Spleen (tissue), 7 donors: ENCODE measurements at regions not wholly inside any gene's neighbourhood (a gene's known extent, or its start where the extent isn't known, plus 50 kb on each side); places are given as distances from the start of the nearest gene placed in this dataset.

Experiments
- CTCF ChIP-seq, 11 experiments: fragments of 200-600 bp in 7 of 11; fragments of 450-650 bp in 4 of 11; sonication (generic) in 4 of 11; IDR thresholded peaks in 8 of 11; conservative IDR thresholded peaks in 3 of 11; 1 replicate in 7 of 11; 2 replicates in 4 of 11; pipeline versions ENCODE4 v1.4.0 to v1.8.0; 2016 to 2021; ENCODE audit warnings: antibody characterized with exemption in 11 of 11, inconsistent platforms in 4 of 11, mild to moderate bottlenecking in 1 of 11
- POLR2A ChIP-seq, 3 donors: fragments of 450-650 bp; IDR thresholded peaks; one replicate each; pipeline ENCODE4 v1.5.1; 2017; ENCODE audit warnings: antibody characterized with exemption in 3 of 3, mild to moderate bottlenecking in 1 of 3
- POLR2AphosphoS5 ChIP-seq, 3 donors: sonication (generic); formaldehyde crosslinking; IDR thresholded peaks; one replicate each; pipeline ENCODE4 v1.5.1; 2017; ENCODE audit warnings: antibody characterized with exemption in 3 of 3
- donor health status: DM: no; HTN: no; CAD: no; lungs with moderate emphysema.
- donor health status: DM: no; HTN: no; CAD: no.
- donor health status: DM: no; HTN: no; CAD: no.

GRCh38 chr7:1321411-1322239 lies 89.0 kb downstream of the UNCX start:
- no peak for TF ChIP-seq POLR2A (IDR thresholded peaks at IDR 0.05)
- TF ChIP-seq CTCF (IDR thresholded peaks at IDR 0.05 in 8 of 11, conservative IDR thresholded peaks at IDR 0.05 in 3 of 11), result no peak
- TF ChIP-seq POLR2AphosphoS5 (IDR thresholded peaks at IDR 0.05), result no peak
